ENCODE measurements at regions not wholly inside any gene's neighbourhood (a gene's known extent, or its start where the extent isn't known, plus 50 kb on each side); places are given as distances from the start of the nearest gene placed in this dataset.

DNA sequence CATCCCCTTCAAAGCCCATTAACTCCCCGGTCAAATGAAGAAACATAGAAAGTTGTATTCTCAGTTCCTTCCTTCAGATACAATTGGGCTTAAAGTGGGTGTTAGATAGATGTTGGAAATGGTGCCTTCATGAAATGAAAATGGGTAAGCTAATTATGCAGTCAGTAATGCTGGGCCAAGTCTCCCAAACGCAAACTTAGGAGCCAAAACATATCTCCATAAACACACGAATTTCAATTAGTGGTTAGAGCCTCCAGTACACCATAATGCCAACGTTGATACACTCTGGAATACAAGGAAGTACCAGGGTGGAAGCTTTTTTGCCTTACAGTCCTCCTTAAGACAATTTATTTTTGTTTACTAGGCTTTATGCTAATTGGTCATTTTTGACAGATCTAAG is 1059.0 kb downstream of the TUSC7 start:
- no peak for DNase-seq

DNA sequence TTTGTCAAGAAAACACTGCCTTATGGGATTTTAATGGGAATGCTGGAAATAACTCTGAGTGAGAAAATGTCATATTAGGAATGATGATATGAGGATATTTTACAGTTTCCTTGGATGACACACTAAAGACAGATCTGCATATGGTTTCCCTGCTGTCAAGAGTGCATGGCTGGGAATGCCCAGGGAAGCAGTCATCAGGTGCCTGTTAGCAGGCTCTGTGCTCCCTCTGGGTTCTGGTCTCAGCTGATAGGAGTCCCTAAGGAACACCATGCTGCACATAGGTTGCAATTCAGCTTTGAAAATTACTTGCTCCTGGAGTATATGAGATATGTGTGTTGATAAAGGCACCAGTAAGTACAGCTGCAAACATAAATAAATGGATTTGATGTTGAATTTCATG is 1064.6 kb downstream of the TUSC7 start:
- DNase-seq = no peak

DNA sequence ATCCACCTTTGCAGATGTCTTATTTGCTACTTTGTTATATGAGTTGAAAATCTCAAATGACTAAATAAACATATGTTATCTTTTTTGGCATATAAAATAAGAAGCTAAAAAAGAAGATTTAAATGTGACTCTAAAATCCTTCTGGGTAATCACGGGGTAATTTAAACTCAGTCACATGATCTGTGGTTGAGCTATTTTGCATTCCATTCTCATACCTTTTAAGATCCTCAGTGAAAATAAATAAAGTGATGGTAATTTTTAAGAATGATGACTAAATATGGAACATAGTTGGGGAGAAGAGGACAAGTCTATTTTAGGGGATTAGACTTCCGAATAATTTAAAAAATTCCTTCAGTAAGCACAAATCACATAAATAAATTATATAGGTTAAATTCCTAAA is 1076.8 kb downstream of the TUSC7 start:
- DNase-seq = no peak

GRCh38 chr3:117788061-117788460 is 1078.5 kb downstream of the TUSC7 start:
- DNase-seq = peak; percentile 42

DNA sequence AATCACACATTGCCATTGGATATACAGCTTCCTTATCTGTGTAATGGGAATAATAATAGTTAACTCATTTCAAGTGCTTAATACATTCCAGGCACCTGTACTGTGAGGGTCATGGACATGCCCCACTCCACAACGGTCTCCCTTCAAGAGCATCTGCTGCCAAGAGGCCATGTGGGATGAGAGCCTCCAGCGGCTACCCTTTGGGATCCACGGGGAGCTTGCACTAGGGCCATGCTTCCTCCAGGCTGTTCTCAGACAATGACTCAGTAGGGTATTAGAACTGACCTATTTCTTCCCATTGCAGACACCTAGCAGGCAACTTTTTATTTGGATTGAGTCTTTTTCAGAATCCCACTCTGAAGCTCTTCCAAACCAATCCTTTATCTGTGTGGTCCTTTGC is 1078.9 kb downstream of the TUSC7 start:
- no peak for DNase-seq

- no peak for DNase-seq
Observed at GRCh38 chr3:117790235-117790987, 1080.8 kb downstream of the TUSC7 start.

- no peak for DNase-seq
Observed at GRCh38 chr3:117793622-117794265, 1084.2 kb downstream of the TUSC7 start.

DNA sequence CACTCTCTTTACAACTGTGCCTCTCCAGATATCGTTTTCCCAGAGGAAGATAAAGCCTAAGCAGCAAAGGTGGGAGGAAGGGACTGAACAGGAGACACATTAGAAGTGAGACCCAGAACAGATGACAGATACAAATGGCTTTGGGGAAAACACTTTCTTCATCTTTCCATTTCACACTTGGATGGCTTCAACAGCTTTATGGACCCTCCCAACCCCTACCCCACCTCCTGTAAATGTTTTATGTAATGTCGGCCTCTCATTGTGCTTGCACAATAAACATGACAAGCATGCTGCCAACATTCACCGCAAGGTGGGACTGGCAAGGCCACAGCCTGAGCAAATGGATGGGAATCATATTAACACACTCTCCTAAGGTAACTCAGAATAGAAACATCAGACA is 1088.6 kb downstream of the TUSC7 start:
- DNase-seq = peak; percentile 25

GRCh38 chr3:117798687-117799386 is 1089.3 kb downstream of the TUSC7 start:
- no peak for DNase-seq

- DNase-seq = no peak
Observed at GRCh38 chr3:117799387-117799735, 1089.8 kb downstream of the TUSC7 start.

DNA sequence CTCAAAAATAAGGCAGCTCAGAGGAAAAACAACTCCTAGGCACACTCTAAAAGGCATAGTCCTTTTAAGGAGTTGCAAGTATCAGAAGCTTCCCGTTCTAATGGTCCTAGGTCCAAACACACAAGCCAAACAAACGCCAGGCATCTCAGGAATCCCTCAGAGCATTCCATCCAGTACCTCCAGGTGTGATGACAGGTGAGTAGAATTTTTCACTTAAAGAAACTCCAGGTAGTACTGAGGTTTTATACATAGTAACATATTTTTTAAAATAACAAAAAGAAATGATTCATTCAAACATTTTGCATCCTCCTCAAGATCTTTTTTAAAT is 1092.3 kb downstream of the TUSC7 start:
- no peak for DNase-seq

DNA sequence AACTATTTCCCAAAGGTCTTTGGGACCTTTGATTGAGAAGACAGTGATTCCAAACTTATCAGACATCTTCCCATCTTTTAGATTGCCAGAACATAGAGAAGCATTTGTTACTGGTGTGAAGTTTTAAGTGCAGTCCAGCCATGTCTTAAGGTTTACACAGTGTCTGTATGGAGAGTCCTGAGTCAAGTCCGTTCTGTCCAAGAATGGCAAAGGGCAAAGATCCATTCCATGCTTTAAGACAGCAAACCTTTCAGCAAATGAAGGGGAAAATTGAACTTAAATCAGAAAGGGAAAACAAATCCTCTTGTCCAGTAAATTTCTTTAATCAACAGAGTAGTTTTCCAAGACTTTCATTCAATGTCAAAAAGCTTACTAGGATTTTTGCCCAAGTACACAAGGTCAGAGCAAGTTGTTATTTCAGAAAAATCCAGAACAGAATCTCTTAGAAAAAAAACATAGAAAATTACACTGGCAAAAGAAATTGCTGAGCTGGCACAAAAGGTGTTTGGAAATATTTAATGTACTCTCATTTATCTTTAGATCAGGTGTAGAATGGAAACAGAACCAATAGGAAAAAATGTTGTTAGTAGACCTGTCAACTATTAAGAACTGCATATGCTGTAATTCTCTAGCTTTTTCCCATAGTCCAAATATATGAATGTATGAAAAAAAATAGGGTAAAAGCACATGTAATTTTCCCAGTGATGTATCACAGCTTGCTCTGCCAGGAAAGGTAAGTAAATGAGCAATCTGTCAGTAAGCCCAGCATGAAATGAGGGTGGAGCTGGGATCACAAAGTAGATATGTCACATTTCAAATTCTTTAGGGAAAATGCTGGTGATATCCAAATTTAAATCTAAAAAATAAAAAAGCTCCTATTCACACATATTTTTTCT is 1099.9 kb downstream of the TUSC7 start:
- no peak for DNase-seq

DNA sequence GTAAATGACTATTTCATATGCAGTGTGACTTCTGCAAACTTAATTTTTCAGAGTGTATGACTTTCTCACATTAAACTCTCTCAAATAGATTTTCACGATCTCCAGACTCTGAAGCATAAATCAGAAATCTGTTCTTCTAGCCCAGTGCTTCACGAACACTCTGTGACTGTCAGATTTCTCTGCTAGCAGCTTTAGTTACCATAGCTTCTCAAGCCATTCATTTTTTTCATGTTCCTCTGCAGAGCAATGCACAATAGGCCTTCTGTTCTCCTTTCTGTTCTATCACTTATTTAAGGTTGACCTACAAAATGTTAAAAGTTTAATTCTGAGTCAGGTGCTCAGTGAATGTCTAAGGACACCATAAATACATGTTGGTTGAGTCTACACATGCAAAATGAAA is 1102.2 kb downstream of the TUSC7 start:
- no peak for DNase-seq

- DNase-seq = no peak
Observed at GRCh38 chr3:117814975-117815374, 1105.4 kb downstream of the TUSC7 start.

DNA sequence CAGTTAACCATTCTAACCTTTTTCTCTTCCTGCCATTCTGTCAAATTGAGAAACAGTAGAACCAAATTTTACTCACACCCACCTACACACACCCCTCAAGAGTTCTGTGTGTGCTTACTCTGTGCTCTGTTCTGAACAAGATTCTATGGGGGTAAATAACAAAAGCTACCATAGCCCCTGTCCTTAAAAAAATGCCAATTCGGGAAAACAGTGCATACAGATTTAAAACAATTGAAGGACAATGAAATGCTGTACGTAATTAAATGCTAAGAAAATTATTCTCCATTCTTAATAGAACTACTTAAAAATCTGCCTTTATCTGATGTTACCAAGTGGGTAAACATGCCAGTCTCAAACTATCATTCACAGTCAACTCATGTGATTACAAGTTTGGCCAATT is 1107.5 kb downstream of the TUSC7 start:
- no peak for DNase-seq

GRCh38 chr3:117818592-117818991 is 1109.0 kb downstream of the TUSC7 start:
- no peak for DNase-seq

DNA sequence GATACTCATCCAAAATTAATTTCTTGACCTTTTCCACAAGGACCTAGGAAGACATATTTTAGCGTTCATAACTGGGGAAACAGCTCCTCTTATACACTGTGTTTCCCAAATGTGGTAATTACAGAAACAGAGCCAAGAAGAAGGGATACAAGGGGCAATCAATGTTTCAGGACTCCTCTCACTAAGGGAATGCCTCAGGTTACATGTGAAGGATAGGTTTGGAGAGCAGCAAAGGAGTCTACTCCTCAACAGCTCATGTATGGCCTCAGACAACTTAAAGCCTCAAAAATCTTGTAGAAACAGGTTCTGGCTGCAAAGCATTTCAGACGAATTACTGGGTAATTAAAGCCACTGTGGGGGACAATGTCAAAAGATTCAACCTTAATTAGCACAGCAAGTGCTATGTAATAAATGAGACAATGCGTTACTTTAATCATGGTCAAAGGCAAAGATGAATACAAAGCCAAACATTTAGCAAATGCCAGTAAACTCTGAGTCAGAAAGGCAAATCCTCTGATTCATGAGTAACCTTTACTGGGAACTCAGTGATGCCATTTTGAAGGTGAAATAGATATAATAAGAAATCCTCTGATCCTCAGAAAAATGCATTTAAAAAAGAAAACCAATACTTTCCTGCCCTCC is 1111.2 kb downstream of the TUSC7 start:
- DNase-seq = no peak

- no peak for DNase-seq
Observed at GRCh38 chr3:117822416-117822815, 1112.8 kb downstream of the TUSC7 start.

DNA sequence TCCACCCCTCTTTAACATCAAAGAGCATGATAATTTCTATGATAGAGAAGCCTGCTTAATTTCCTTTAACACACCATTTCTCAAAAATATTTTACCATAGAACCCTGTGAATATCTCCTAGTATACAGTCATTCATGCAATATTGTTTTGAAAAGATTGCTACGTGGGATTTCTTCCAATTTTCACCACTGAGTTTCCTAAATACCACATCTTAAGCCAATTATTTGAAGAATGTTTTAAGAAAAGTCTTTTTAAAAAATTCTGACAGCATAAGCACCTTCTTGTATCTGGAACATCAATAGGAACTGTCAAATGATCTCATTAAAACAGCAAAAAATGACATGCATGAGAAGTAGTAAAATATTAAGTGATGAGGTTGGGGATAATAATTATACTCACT is 1126.7 kb downstream of the TUSC7 start:
- no peak for DNase-seq

- no peak for DNase-seq
Observed at GRCh38 chr3:117837391-117837790, 1127.8 kb downstream of the TUSC7 start.

GRCh38 chr3:117842086-117842485 is 1132.5 kb downstream of the TUSC7 start:
- peak; percentile 19 for DNase-seq

DNA sequence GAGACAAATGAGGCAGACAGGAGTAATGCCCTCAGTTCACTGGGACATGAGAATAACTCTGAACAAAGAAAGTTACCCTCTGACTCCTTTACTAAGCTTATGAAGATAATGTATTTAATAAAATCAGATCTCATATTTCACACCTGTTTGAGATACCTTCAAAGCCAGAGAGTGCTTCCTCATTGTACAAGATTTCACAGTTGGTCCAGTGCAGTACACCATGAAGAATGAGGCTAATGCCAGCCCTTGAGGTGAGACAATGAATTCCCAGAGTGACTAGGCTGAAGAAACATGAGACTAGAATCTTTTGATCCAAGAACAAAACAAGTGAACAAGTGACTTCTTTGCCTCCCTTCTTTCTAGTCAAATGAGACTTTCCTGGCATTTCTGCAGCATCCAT is 1133.8 kb downstream of the TUSC7 start:
- no peak for DNase-seq

All from left kidney (tissue), 1 donor.